NOMO-1 (cell line): ENCODE measurements at regions not wholly inside any gene's neighbourhood (a gene's known extent, or its start where the extent isn't known, plus 50 kb on each side); places are given as distances from the start of the nearest gene placed in this dataset.
A peak's percentile ranks its signal among the peaks of the same experiment; 100 is the strongest.
"Not testable (repeated sequence)": the region's sequence is repeated elsewhere in the genome, so short reads cannot be mapped to it uniquely, and the experiment has no call there.

Source experiments
- DNase-seq, 2 experiments: peaks; one replicate each; lab custom pipeline; 2025; ENCODE audit not compliant: unreplicated experiment in 2 of 2; lab: John Stamatoyannopoulos, UW

GRCh38 chr7:1620176-1620575 lies 49.9 kb upstream of the ELFN1 start:
- not testable (repeated sequence) for DNase-seq

GRCh38 chr7:1619152-1620079 lies 49.6 kb upstream of the PSMG3 start:
- peak; percentile 68 to 70 for DNase-seq
